OCI-LY7 (cell line): ENCODE measurements at regions not wholly inside any gene's neighbourhood (a gene's known extent, or its start where the extent isn't known, plus 50 kb on each side); places are given as distances from the start of the nearest gene placed in this dataset.

Source experiments
- EZH2phosphoT487 ChIP-seq: fragments of 200-600 bp; sonication (generic); IDR thresholded peaks from 2 replicates; pipeline ENCODE4 v1.6.1; 2018; ENCODE audit warnings: low read depth, borderline replicate concordance, mild to moderate bottlenecking, mixed run types, antibody characterized with exemption, low read length, moderate library complexity, mixed read lengths
- TF ChIP-seq, protein P1 (sequence below): fragments of 200-600 bp; sonication (generic); conservative IDR thresholded peaks from 2 replicates; pipeline ENCODE4 v1.5.1; 2014; ENCODE audit warnings: mild to moderate bottlenecking, antibody characterized with exemption, low read length, moderate library complexity, mixed read lengths

DNA sequence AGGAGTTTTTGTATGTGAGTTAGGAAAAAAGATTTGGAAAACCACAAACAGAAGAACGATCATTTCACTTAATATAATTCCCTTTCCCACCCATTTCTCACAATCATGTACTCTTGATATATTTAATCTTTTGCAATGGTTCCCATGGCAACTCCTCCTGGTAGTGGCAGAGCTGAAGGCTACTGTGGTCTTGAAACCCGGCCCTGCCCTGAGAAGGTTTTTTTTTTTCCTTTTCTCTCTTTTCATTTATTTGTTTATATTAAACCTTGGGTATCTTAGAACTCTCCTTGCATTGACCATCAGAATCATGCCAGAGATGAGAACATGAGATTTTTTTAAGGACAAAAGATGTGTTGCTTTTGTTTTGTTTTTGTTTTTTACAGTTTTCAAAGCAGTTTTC is 566.1 kb upstream of the NRP1 start:
- TF ChIP-seq, protein P1, sequence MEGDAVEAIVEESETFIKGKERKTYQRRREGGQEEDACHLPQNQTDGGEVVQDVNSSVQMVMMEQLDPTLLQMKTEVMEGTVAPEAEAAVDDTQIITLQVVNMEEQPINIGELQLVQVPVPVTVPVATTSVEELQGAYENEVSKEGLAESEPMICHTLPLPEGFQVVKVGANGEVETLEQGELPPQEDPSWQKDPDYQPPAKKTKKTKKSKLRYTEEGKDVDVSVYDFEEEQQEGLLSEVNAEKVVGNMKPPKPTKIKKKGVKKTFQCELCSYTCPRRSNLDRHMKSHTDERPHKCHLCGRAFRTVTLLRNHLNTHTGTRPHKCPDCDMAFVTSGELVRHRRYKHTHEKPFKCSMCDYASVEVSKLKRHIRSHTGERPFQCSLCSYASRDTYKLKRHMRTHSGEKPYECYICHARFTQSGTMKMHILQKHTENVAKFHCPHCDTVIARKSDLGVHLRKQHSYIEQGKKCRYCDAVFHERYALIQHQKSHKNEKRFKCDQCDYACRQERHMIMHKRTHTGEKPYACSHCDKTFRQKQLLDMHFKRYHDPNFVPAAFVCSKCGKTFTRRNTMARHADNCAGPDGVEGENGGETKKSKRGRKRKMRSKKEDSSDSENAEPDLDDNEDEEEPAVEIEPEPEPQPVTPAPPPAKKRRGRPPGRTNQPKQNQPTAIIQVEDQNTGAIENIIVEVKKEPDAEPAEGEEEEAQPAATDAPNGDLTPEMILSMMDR = no peak
- TF ChIP-seq EZH2phosphoT487 = no peak
